AG04449 (cell line): ENCODE measurements at regions not wholly inside any gene's neighbourhood (a gene's known extent, or its start where the extent isn't known, plus 50 kb on each side); places are given as distances from the start of the nearest gene placed in this dataset.

Experiments
- CTCF ChIA-PET: fragments of 350-600 bp; formaldehyde crosslinking; extraction: SDS; loops from one replicate; lab custom pipeline; 2021; ENCODE audit warnings: antibody characterized with exemption; lab: Yijun Ruan, JAX
- POLR2A ChIA-PET: fragments of 400-600, 350-600 bp; formaldehyde crosslinking; extraction: SDS; loops from one replicate; lab custom pipeline; 2020; ENCODE audit warnings: antibody characterized with exemption, inconsistent platforms; lab: Yijun Ruan, JAX
- DNase-seq: peaks from one replicate; pipeline ENCODE4 v3.0.0-alpha.2; 2010; ENCODE audit warnings: low read depth, low spot score
- H3K4me3 ChIP-seq: 2 replicates; pipeline ENCODE4 v1.5.1; 2011; ENCODE audit warnings: low read depth, mild to moderate bottlenecking, control low read depth, low read length
- CTCF ChIP-seq: IDR thresholded peaks from one replicate; pipeline ENCODE4 v1.5.1; 2011; ENCODE audit warnings: mild to moderate bottlenecking, moderate library complexity, low read length, control low read depth, inconsistent platforms; ENCODE audit not compliant: insufficient read depth; ENCODE audit errors: missing control alignments

DNA sequence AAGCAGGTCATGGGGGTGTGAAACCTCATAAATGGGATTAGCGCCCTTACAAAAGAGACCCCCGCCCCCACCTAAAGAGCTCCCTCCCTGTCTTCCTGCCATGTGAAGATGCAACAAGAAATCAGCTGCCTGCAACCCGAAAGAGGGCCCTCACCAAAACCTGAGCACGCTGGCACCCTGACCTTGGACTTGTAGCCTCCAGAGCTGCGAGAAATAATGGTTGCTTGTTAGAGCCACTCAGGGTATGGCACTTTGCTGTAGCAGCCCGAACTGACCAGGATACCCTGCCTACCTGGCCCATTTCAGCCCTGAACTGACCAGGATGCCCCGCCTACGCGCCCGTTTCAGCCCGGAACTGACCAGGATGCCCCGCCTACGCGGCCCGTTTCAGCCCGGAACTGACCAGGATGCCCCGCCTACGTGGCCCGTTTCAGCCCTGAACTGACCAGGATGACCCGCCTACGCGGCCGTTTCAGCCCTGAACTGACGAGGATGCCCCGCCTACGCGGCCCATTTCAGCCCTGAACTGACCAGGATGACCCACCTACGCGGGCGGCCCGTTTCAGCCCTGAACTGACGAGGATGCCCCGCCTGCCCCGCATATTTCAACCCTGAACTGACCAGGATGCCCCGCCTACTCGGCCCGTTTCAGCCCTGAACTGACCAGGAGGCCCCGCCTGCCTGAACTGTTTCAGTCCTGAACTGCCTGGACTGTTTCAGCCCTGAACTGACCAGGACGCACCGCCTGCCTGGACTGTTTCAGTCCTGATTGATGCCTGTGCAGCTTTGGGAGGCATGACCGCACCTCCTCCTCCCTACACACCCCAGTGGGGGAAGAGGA, 120.0 kb downstream of the UQCRFS1 start:
- no peak for DNase-seq
- H3K4me3 ChIP-seq = no peak overlapping the region
- TF ChIP-seq CTCF = no peak
- CTCF ChIA-PET = no interaction called here
- POLR2A ChIA-PET = no interaction called here

GRCh38 chr19:29090783-29091526, 122.0 kb downstream of the UQCRFS1 start:
- CTCF ChIA-PET = interaction anchor here (0.9 kb wide), 1 partner anchor 355 kb away, joined by 3 read pairs; no protein-coding TSS in a partner anchor
- POLR2A ChIA-PET = no interaction called here
- H3K4me3 ChIP-seq = no peak overlapping the region
- no peak for DNase-seq
- no peak for TF ChIP-seq CTCF

DNA sequence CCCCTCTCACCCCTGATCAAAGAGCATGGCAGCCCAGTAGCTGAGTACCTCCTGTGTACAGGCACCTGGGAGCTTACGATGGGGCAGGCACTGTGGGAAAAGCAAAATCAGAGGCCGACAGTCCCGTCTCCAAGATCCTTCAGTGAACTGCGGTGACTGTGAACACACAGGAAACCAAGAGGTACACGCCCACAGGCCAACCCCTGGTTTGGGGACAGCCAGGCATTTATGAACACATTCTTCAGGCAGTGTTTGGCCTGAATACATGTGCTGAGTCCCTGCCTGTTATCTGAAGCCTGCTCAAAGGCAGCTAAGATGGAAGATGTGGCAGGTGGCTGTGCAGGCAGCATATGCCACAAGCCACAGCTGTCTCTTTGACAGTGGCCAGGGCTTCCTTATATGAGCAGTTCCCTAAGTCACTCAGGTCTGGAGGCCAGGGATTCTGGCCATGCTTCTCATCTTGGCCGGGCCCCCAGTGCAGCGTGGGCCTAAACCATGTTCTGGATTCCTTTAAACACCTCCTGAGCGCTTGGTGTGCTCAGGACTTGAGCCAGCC, 123.6 kb downstream of the UQCRFS1 start:
- H3K4me3 ChIP-seq = no peak overlapping the region
- DNase-seq = no peak
- POLR2A ChIA-PET = no interaction called here
- no peak for TF ChIP-seq CTCF
- CTCF ChIA-PET = no interaction called here

GRCh38 chr19:29088761-29089160, 124.2 kb downstream of the UQCRFS1 start:
- no peak for TF ChIP-seq CTCF
- H3K4me3 ChIP-seq = no peak overlapping the region
- no peak for DNase-seq
- CTCF ChIA-PET = no interaction called here
- POLR2A ChIA-PET = no interaction called here

DNA sequence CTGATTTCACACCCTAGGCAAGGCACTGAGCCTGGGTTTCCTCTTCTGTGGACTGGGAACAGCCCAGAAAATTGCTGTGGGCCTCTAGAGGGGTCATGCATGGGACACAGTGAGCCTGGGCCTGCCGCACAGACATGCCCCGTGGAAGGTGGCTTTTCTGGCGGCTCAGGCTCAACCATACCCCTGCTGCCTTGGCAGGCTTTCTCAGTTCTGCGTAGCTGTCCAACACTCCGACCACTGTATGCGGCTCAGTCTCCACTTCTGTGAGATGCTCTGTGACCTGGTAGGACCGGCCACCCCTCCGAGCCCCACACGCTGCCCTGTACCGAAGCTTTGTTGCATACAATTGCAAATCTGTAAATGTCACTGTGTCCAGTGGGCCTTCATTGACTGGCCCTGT, 126.3 kb downstream of the UQCRFS1 start:
- DNase-seq = no peak
- POLR2A ChIA-PET = no interaction called here
- no peak for TF ChIP-seq CTCF
- H3K4me3 ChIP-seq = no peak overlapping the region
- CTCF ChIA-PET = no interaction called here

- CTCF ChIA-PET = no interaction called here
- DNase-seq = no peak
Measured at GRCh38 chr19:29086182-29086581, 126.8 kb downstream of the UQCRFS1 start.

More at GRCh38 chr19:29086182-29086581, 126.8 kb downstream of the UQCRFS1 start:
- POLR2A ChIA-PET = no interaction called here
- TF ChIP-seq CTCF = no peak
- H3K4me3 ChIP-seq = no peak overlapping the region
